IMR-90 (cell line): ENCODE measurements at regions not wholly inside any gene's neighbourhood (a gene's known extent, or its start where the extent isn't known, plus 50 kb on each side); places are given as distances from the start of the nearest gene placed in this dataset.

Experiments
- ATAC-seq: fragments of 200-7000 bp; cut with Tn5 transposase; 2 replicates; pipeline ENCODE4 v1.9.1; 2020; ENCODE audit warnings: low read depth, mild to moderate bottlenecking, moderate library complexity
- BruUV-seq: library from RNA; stranded (reverse); fragments of 400-500 nt; replicated peaks from 2 replicates; lab custom pipeline; 2021; lab: Mats Ljungman, UMichigan
- CTCF ChIA-PET: fragments of 300-600 bp; formaldehyde crosslinking; extraction: SDS; loops from one replicate; lab custom pipeline; 2021; ENCODE audit warnings: antibody characterized with exemption; lab: Yijun Ruan, JAX
- POLR2A ChIA-PET: fragments of 300-600 bp; sonication (Branson Sonifier 250); formaldehyde crosslinking; loops from one replicate; lab custom pipeline; 2022; ENCODE audit warnings: antibody characterized with exemption; ENCODE audit not compliant: unreplicated experiment; lab: Charles Lee
- DNase-seq: peaks from one replicate; pipeline ENCODE4 v3.0.0; 2013
- H2AFZ ChIP-seq: replicated peaks from 2 replicates; pipeline ENCODE3; 2013; ENCODE audit warnings: low read length, mild to moderate bottlenecking; ENCODE audit not compliant: poor library complexity
- H2AK5ac ChIP-seq: 2 replicates; pipeline ENCODE4 v1.6.1; 2013; ENCODE audit warnings: low read depth, low read length, inconsistent platforms
- H2AK9ac ChIP-seq: replicated peaks from 2 replicates; pipeline ENCODE3; 2013; ENCODE audit warnings: mild to moderate bottlenecking, low read depth, low read length, moderate library complexity; ENCODE audit not compliant: poor library complexity
- H2BK120ac ChIP-seq: 2 replicates; pipeline ENCODE4 v1.6.1; 2013; ENCODE audit warnings: low read depth, low read length, inconsistent platforms
- H2BK15ac ChIP-seq: 3 replicates; pipeline ENCODE4 v1.6.1; 2013; ENCODE audit warnings: low read depth, low read length, inconsistent platforms
- H2BK20ac ChIP-seq: 2 replicates; pipeline ENCODE4 v1.6.1; 2013; ENCODE audit warnings: low read depth, mild to moderate bottlenecking, inconsistent platforms, low read length, moderate library complexity
- H2BK5ac ChIP-seq: 2 replicates; pipeline ENCODE4 v1.6.1; 2013; ENCODE audit warnings: mild to moderate bottlenecking, low read depth, low read length, inconsistent platforms; ENCODE audit not compliant: poor library complexity, severe bottlenecking
- H3K14ac ChIP-seq: replicated peaks from 2 replicates; pipeline ENCODE4 v1.6.1; 2013; ENCODE audit warnings: low read depth, low read length, inconsistent platforms
- H3K18ac ChIP-seq: 2 replicates; pipeline ENCODE4 v1.6.1; 2013; ENCODE audit warnings: low read depth, low read length, control low read depth
- H3K23ac ChIP-seq: 2 replicates; pipeline ENCODE4 v1.6.1; 2013; ENCODE audit warnings: low read depth, low read length, inconsistent platforms
- H3K27ac ChIP-seq: 2 replicates; pipeline ENCODE4 v1.5.1; 2013; ENCODE audit warnings: mild to moderate bottlenecking, control low read depth, low read length; ENCODE audit not compliant: insufficient read depth
- H3K27me3 ChIP-seq: 2 replicates; pipeline ENCODE4 v1.6.1; 2013; ENCODE audit warnings: low read length; ENCODE audit not compliant: control insufficient read depth, insufficient read depth
- H3K36me3 ChIP-seq: 2 replicates; pipeline ENCODE4 v1.6.1; 2013; ENCODE audit warnings: low read length, mixed read lengths; ENCODE audit not compliant: control insufficient read depth, insufficient read depth
- H3K4ac ChIP-seq: 2 replicates; pipeline ENCODE4 v1.6.1; 2013; ENCODE audit warnings: low read depth, low read length, inconsistent platforms
- H3K4me1 ChIP-seq: 2 replicates; pipeline ENCODE4 v1.6.1; 2013; ENCODE audit warnings: low read length, mixed read lengths; ENCODE audit not compliant: control insufficient read depth, insufficient read depth
- H3K4me2 ChIP-seq: 2 replicates; pipeline ENCODE4 v1.6.1; 2013; ENCODE audit warnings: low read depth, mild to moderate bottlenecking, control low read depth, low read length, moderate library complexity
- H3K4me3 ChIP-seq: 2 replicates; pipeline ENCODE4 v1.5.1; 2013; ENCODE audit warnings: low read depth, mild to moderate bottlenecking, control low read depth, low read length, moderate library complexity; ENCODE audit not compliant: insufficient read depth
- H3K56ac ChIP-seq: 2 replicates; pipeline ENCODE4 v1.6.1; 2013; ENCODE audit warnings: low read length, inconsistent platforms; ENCODE audit not compliant: insufficient read depth; ENCODE audit errors: extremely low read depth
- H3K79me1 ChIP-seq, 2 experiments: 2 replicates each; pipeline ENCODE4 v1.6.1; 2013; ENCODE audit warnings: low read length in 2 of 2, inconsistent platforms in 1 of 2, low read depth in 1 of 2
- H3K9ac ChIP-seq: 2 replicates; pipeline ENCODE4 v1.6.1; 2013; ENCODE audit warnings: low read depth, low read length, control low read depth
- H3K9me1 ChIP-seq: 2 replicates; pipeline ENCODE4 v1.6.1; 2013; ENCODE audit warnings: low read length, inconsistent platforms; ENCODE audit not compliant: insufficient read depth
- H3K9me3 ChIP-seq: 2 replicates; pipeline ENCODE4 v1.6.1; 2013; ENCODE audit warnings: low read length; ENCODE audit not compliant: control insufficient read depth, insufficient read depth
- H4K20me1 ChIP-seq: 2 replicates; pipeline ENCODE4 v1.6.1; 2013; ENCODE audit warnings: low read length, inconsistent platforms; ENCODE audit not compliant: insufficient read depth
- H4K5ac ChIP-seq: 2 replicates; pipeline ENCODE4 v1.6.1; 2013; ENCODE audit warnings: mild to moderate bottlenecking, low read depth, low read length, control low read depth
- H4K8ac ChIP-seq, 2 experiments: 2 replicates each; pipeline ENCODE4 v1.6.1; 2013; ENCODE audit warnings: low read depth in 2 of 2, low read length in 2 of 2, control low read depth in 1 of 2, inconsistent platforms in 1 of 2
- H4K91ac ChIP-seq: 2 replicates; pipeline ENCODE4 v1.6.1; 2013; ENCODE audit warnings: low read depth, low read length, inconsistent platforms; ENCODE audit not compliant: insufficient read depth
- CEBPB ChIP-seq: IDR thresholded peaks from 2 replicates; pipeline ENCODE4 v1.6.1; 2012; ENCODE audit warnings: low read depth, low read length, improper control_type of control experiment
- MAFK ChIP-seq: IDR thresholded peaks from 2 replicates; pipeline ENCODE4 v1.6.1; 2012; ENCODE audit warnings: low read depth, low read length, improper control_type of control experiment
- POLR2A ChIP-seq: IDR thresholded peaks from 2 replicates; pipeline ENCODE4 v1.6.1; 2012; ENCODE audit warnings: mild to moderate bottlenecking, low read depth, low read length
- USF2 ChIP-seq: fragments of 150-350 bp; IDR thresholded peaks from 2 replicates; pipeline ENCODE4 v1.6.1; 2017; ENCODE audit warnings: mild to moderate bottlenecking, antibody characterized with exemption, low read length, low read depth
- whole genome bisulfite sequencing, 2 experiments: methylation state at CpG; one replicate each; pipeline versions ENCODE4 v1.1.5 to v1.1.7; 2013; ENCODE audit warnings: missing lambda C conversion rate in 2 of 2; ENCODE audit not compliant: insufficient read length in 1 of 2; ENCODE audit errors: extremely low coverage in 2 of 2; 5-methylcytosine and 5-hydroxymethylcytosine counted together
- dilution Hi-C: fragments of 300-500 bp; cut with HindIII; formaldehyde crosslinking; loops from one replicate; pipeline ENCODE4 v1.14.3; 2018; ENCODE audit warnings: low sequenced_read_pairs; ENCODE audit not compliant: unreplicated experiment
- in situ Hi-C: fragments of 300-500 bp; cut with MboI; formaldehyde crosslinking; loops from 3 replicates; pipeline ENCODE4 v1.14.3; 2019; ENCODE audit warnings: low sequenced_read_pairs, inconsistent platforms, mixed read lengths
- intact Hi-C: fragments of 100-400 bp; cut with micrococcal nuclease; formaldehyde crosslinking; loops from 2 replicates; pipeline ENCODE4 v1.10.0; 2022

- ChIA-PET CTCF (no interaction called here), POLR2A (no interaction called here)
- TF ChIP-seq MAFK (no peak), USF2 (no peak), POLR2A (no peak), CEBPB (no peak)
- intact Hi-C loops (no loop called here), dilution Hi-C loops (no loop called here), in situ Hi-C loops (no loop called here)
- Histone ChIP-seq H2BK5ac (no peak overlapping the region), H3K23ac (no peak overlapping the region), H4K8ac (no peak overlapping the region), H2AK5ac (no peak overlapping the region), H3K9me3 (peaks cover 19% of the 10 kb centered on the region), H2BK20ac (no peak overlapping the region), H3K79me1 (no peaks in the 10 kb centered on the region), H3K4me1 (no peaks in the 10 kb centered on the region), H3K27ac (no peak overlapping the region), H2AK9ac (no peak overlapping the region), H3K9me1 (no peaks in the 10 kb centered on the region), H2BK120ac (no peak overlapping the region), H3K36me3 (no peaks in the 10 kb centered on the region), H3K4me3 (no peak overlapping the region), H3K9ac (no peak overlapping the region), H3K4me2 (no peak overlapping the region), H4K91ac (no peak overlapping the region), H3K14ac (no peak overlapping the region), H3K4ac (no peak overlapping the region), H4K20me1 (no peaks in the 10 kb centered on the region), H2AFZ (no peak overlapping the region), H3K56ac (no peak overlapping the region), H2BK15ac (no peak overlapping the region), H4K5ac (no peak overlapping the region), H3K18ac (no peak overlapping the region), H3K27me3 (no peaks in the 10 kb centered on the region)
- ATAC-seq: no peak
- DNase-seq: no peak
- no CpG with 5 or more reads among the region's 2 CpGs for WGBS, 2 experiments
- no TSS peak for BruUV-seq
These were observed 216.8 kb upstream of the CNTNAP5 start for GRCh38 chr2:123808243-123808642.
